Hepatocyte (in vitro differentiated cells): ENCODE measurements at regions not wholly inside any gene's neighbourhood (a gene's known extent, or its start where the extent isn't known, plus 50 kb on each side); places are given as distances from the start of the nearest gene placed in this dataset.

Source experiments
- CTCF ChIP-seq: fragments of 200-600 bp; sonication (generic); IDR thresholded peaks from 2 replicates; pipeline ENCODE4 v1.5.1; 2016; ENCODE audit warnings: antibody characterized with exemption, mild to moderate bottlenecking; ENCODE audit not compliant: poor library complexity
- EZH2phosphoT487 ChIP-seq: fragments of 200-600 bp; sonication (generic); IDR thresholded peaks from one replicate; pipeline ENCODE4 v1.6.1; 2018; ENCODE audit warnings: antibody characterized with exemption, mild to moderate bottlenecking, low read depth, moderate library complexity; ENCODE audit not compliant: unreplicated experiment, severe bottlenecking

- TF ChIP-seq EZH2phosphoT487 (no peak), CTCF (no peak)
These were observed 422.1 kb downstream of the RPS29 start for GRCh38 chr14:49164074-49164473.
